Epithelial cell of proximal tubule (primary cell): ENCODE measurements at regions not wholly inside any gene's neighbourhood (a gene's known extent, or its start where the extent isn't known, plus 50 kb on each side); places are given as distances from the start of the nearest gene placed in this dataset.

ENCODE experiments used
- DNase-seq: peaks from one replicate; pipeline ENCODE4 v3.0.0-alpha.2; 2011; ENCODE audit warnings: low read depth
- H3K4me3 ChIP-seq: 2 replicates; pipeline ENCODE4 v1.5.1; 2011; ENCODE audit warnings: low read depth, mild to moderate bottlenecking, low read length
- TF ChIP-seq, protein P1 (sequence below): conservative IDR thresholded peaks from 2 replicates; pipeline ENCODE4 v1.5.1; 2012; ENCODE audit warnings: low read depth, mild to moderate bottlenecking, low read length

DNA sequence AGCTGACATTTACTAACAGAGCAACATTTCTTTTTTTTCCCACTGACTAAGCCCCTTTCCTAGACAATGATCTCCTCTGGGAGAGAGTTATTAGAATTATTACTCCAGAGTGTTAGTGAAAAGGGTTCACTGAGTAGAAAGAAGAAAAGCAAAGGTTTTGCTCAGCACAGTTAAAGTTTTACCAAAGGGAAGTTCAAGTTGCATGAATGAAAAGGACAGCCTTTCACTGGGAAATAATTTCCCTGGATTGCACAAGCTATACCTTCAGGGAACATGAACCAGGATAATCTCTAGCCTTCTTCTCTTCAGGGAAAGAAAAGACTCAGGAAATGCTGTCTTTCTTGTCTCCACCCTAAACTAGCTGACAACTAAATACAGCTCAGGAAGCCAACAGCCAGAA is 71.4 kb upstream of the ESRRG start:
- TF ChIP-seq, protein P1, sequence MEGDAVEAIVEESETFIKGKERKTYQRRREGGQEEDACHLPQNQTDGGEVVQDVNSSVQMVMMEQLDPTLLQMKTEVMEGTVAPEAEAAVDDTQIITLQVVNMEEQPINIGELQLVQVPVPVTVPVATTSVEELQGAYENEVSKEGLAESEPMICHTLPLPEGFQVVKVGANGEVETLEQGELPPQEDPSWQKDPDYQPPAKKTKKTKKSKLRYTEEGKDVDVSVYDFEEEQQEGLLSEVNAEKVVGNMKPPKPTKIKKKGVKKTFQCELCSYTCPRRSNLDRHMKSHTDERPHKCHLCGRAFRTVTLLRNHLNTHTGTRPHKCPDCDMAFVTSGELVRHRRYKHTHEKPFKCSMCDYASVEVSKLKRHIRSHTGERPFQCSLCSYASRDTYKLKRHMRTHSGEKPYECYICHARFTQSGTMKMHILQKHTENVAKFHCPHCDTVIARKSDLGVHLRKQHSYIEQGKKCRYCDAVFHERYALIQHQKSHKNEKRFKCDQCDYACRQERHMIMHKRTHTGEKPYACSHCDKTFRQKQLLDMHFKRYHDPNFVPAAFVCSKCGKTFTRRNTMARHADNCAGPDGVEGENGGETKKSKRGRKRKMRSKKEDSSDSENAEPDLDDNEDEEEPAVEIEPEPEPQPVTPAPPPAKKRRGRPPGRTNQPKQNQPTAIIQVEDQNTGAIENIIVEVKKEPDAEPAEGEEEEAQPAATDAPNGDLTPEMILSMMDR = no peak

DNA sequence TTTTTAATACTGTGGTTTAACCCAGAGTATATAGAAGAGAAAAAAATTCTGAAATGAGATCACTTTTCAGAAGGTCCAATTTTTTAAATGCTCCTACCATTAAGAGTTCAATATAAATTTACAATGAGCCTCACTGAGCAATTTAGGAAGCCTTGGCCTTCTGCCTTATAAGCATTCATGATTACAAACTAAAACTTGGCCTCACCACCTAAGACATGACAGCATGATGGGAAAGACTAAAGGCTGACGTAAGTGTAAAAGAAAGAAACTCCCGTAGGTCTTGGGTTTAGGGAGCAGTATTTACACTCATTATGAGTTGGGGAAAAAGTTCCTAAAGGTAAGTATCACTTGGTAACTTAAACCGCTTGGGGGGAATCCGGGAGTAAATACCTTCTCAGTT is 70.7 kb upstream of the ESRRG start:
- TF ChIP-seq, protein P1 = no peak
- no peak overlapping the region for H3K4me3 ChIP-seq
- DNase-seq = no peak

More for the DNA sequence above, 71.4 kb upstream of the ESRRG start:
- no peak overlapping the region for H3K4me3 ChIP-seq
- peak; percentile 74 for DNase-seq

DNA sequence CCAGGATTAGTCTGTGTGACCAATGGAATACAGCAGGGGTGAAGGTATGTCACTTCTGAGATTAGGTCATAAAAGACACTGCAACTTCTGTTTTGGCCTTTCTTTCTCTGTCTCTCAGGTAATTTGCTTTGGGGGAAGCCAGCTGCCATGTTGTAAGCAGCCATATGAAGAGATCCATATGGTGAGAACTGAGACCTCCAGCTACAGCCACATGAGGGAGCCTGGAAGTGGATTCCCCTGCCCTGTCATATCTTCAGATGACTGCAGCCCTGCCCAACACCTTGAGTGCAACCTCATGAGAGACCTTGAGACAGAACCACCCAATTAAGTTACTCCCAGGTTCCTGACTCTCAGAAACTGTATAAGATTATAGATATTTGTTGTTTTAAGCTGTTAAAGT is 70.1 kb upstream of the ESRRG start:
- TF ChIP-seq, protein P1 = peak; percentile 23
- H3K4me3 ChIP-seq = no peak overlapping the region
- no peak for DNase-seq

DNA sequence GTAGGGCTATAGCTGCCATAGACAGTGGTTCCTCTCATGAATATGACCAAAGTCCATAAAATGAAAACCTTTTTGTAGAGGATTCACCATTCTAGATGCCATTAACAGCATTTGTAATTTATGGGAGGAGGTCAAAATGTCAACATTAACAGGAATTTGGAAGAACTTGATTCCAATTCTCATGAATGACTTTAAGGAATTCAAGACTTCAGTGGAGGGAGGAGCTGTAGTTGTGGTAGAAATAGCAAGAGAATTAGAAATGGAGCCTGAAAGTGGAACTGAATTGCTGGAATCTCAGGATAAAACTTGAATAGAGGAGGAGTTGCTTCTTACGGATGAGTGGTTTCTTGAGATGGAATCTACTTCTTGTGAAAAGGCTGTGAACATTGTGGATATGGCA is 65.4 kb upstream of the ESRRG start:
- no peak for DNase-seq
- TF ChIP-seq, protein P1 = no peak

GRCh38 chr1:216785737-216786136 is 62.5 kb upstream of the ESRRG start:
- TF ChIP-seq, protein P1 = no peak

More for the DNA sequence above, 65.4 kb upstream of the ESRRG start:
- H3K4me3 ChIP-seq = no peak overlapping the region

GRCh38 chr1:216785221-216785620 is 62.0 kb upstream of the ESRRG start:
- no peak overlapping the region for H3K4me3 ChIP-seq
- no peak for DNase-seq
- TF ChIP-seq, protein P1 = no peak

More at GRCh38 chr1:216785737-216786136, 62.5 kb upstream of the ESRRG start:
- no peak overlapping the region for H3K4me3 ChIP-seq
- no peak for DNase-seq

GRCh38 chr1:216779686-216780085 is 56.5 kb upstream of the ESRRG start:
- TF ChIP-seq, protein P1 = no peak
- DNase-seq = no peak
- H3K4me3 ChIP-seq = no peak overlapping the region
